Inferior parietal cortex (tissue), 1 donor: ENCODE measurements at regions not wholly inside any gene's neighbourhood (a gene's known extent, or its start where the extent isn't known, plus 50 kb on each side); places are given as distances from the start of the nearest gene placed in this dataset.
"Not testable (repeated sequence)": the region's sequence is repeated elsewhere in the genome, so short reads cannot be mapped to it uniquely, and the experiment has no call there.

Experiments
- DNase-seq: peaks from one replicate; pipeline ENCODE4 v3.0.0-alpha.2; 2016; ENCODE audit errors: extremely low spot score

GRCh38 chr2:21331625-21332370, 208.0 kb downstream of the TDRD15 start:
- no peak for DNase-seq

- DNase-seq = no peak
These were observed 209.3 kb downstream of the TDRD15 start for GRCh38 chr2:21332993-21333625.

GRCh38 chr2:21333684-21334083, 209.9 kb downstream of the TDRD15 start:
- DNase-seq = no peak

GRCh38 chr2:21346984-21347383, 223.2 kb downstream of the TDRD15 start:
- no peak for DNase-seq

- DNase-seq = no peak
These were observed 230.3 kb downstream of the TDRD15 start for GRCh38 chr2:21353879-21354679.

GRCh38 chr2:21356086-21356856, 232.5 kb downstream of the TDRD15 start:
- no peak for DNase-seq

GRCh38 chr2:21356857-21357255, 233.1 kb downstream of the TDRD15 start:
- no peak for DNase-seq

- DNase-seq = no peak
These were observed 235.2 kb downstream of the TDRD15 start for GRCh38 chr2:21358976-21359375.

GRCh38 chr2:21361384-21361783, 237.6 kb downstream of the TDRD15 start:
- DNase-seq = no peak

- DNase-seq = no peak
These were observed 238.3 kb downstream of the TDRD15 start for GRCh38 chr2:21361957-21362486.

- DNase-seq = no peak
These were observed 239.6 kb downstream of the TDRD15 start for GRCh38 chr2:21363364-21363763.

GRCh38 chr2:21367421-21367820, 243.7 kb downstream of the TDRD15 start:
- DNase-seq = no peak

- DNase-seq = no peak
These were observed 246.0 kb downstream of the TDRD15 start for GRCh38 chr2:21369787-21370186.

- DNase-seq = no peak
These were observed 247.8 kb downstream of the TDRD15 start for GRCh38 chr2:21371499-21372003.

GRCh38 chr2:21372654-21373053, 248.9 kb downstream of the TDRD15 start:
- DNase-seq = peak; percentile 37

- no peak for DNase-seq
These were observed 253.1 kb downstream of the TDRD15 start for GRCh38 chr2:21376864-21377263.

- DNase-seq = no peak
These were observed 255.4 kb downstream of the TDRD15 start for GRCh38 chr2:21379140-21379539.

- not testable (repeated sequence) for DNase-seq
These were observed 255.9 kb downstream of the TDRD15 start for GRCh38 chr2:21379668-21380067.

GRCh38 chr2:21381421-21381820, 257.7 kb downstream of the TDRD15 start:
- peak; percentile 80 for DNase-seq

- peak; percentile 65 for DNase-seq
These were observed 259.1 kb downstream of the TDRD15 start for GRCh38 chr2:21382701-21383520.
